GM12874 (cell line): ENCODE measurements at regions not wholly inside any gene's neighbourhood (a gene's known extent, or its start where the extent isn't known, plus 50 kb on each side); places are given as distances from the start of the nearest gene placed in this dataset.

Experiments used
- TF ChIP-seq, protein P1 (sequence below): IDR thresholded peaks from 2 replicates; pipeline ENCODE4 v1.5.1; 2011; ENCODE audit warnings: low read depth, mild to moderate bottlenecking, control low read depth, low read length, moderate library complexity; ENCODE audit not compliant: insufficient read depth

DNA sequence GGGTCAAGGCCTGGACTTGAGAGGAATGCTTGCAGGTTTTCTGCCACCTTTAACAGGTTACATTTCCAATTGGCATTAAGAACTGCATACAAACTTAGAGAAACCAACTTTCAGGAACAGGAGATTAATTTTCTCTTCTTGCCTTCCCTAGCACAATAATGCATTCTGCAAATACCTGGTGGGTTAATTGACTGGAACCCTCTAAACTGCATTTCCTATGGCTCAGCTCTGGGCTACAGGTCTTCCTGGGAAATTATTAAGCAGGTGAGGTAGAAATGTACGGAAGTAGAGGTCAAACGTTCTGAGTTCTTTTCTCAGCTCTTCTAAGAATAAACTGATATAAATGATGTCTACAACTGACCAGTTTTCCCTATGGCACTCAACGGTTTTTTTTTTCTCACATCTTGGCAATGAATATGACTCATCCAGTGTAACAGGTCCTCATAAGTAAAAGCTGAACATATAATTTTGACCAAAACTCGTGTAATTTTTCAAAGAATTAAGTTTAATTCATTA, 144.9 kb upstream of the PELI2 start:
- TF ChIP-seq, protein P1, sequence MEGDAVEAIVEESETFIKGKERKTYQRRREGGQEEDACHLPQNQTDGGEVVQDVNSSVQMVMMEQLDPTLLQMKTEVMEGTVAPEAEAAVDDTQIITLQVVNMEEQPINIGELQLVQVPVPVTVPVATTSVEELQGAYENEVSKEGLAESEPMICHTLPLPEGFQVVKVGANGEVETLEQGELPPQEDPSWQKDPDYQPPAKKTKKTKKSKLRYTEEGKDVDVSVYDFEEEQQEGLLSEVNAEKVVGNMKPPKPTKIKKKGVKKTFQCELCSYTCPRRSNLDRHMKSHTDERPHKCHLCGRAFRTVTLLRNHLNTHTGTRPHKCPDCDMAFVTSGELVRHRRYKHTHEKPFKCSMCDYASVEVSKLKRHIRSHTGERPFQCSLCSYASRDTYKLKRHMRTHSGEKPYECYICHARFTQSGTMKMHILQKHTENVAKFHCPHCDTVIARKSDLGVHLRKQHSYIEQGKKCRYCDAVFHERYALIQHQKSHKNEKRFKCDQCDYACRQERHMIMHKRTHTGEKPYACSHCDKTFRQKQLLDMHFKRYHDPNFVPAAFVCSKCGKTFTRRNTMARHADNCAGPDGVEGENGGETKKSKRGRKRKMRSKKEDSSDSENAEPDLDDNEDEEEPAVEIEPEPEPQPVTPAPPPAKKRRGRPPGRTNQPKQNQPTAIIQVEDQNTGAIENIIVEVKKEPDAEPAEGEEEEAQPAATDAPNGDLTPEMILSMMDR: no peak

DNA sequence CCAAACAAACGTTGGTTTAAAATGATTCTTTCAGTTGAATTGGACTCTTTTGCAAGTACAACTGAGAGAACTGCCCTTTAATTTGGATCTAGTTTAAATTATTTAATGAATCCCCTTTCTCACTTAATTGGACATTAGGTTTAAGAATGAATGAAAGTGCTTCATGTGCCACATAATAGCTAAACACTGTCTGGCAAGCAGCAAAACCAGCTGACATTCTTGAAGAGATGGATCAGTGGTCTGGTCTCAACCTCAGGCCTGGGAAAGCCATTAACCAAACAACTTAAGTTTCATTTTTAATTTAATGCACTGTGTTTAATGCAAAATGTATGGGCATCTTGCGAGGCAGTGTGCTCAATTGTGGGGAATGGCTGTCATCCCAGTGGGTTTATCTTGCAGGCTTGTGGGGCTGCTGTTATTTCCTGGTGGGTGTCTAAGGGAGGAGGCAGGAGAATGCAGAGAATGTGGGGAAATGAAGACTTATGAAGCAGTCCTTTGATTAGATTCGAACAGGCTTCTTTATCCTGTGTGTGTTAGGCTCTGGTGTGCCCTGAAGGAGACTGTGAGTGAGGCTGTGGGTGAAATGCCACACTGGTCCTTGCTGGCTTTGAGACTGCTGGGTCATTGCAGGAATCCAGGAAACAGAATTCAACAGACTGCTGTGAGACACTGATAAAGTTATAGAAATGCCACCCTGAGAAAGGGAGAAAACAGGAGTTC, 144.1 kb upstream of the PELI2 start:
- TF ChIP-seq, protein P1: no peak

DNA sequence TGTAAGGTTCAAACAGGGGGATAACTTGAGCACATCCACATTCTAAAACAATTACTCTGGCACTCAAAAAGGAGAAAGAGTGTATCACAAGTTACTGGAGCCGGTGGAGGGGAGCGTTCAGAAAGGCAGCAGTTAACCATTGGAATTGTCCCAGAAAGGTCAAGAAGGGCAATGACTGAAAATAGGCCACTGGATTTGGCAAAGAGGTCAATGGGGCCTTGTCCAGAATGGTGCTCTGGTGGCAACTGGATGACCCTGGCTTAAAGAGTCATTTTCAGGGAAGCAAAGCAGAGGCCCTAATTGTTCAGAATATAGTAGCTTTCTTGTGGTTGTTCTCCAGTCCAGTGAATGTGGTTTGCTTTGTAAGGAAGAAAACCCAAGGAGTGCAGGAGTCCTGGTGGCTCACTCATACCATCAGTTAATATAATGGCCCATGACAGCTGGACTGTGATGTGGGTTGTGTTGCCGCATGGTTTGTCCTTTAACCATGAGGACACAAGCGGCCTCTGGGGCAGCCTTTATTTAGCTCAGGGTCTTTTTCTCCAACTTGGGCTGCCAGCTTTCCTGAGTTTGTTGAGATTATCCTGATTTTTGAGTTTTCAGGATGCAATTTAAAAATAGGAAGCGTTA, 142.8 kb upstream of the PELI2 start:
- TF ChIP-seq, protein P1: no peak

DNA sequence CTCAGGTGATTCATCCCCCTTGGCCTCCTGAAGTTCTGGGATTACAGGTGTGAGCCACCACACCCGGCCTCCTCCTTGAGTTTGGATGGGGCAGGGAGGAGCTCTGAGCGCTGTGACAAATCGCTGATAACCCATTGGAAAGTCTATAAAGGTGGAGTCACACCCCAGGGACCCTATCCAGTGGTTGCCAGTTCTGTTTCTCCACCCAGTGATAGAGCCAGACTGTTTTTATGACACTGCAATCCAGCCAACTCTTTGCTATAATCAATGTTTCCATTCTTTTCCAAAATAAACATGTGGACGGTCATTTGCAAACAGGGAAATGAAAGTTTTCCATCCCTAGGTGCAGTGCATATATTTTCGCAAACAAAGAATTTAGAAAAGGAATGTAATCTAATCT, 142.0 kb upstream of the PELI2 start:
- TF ChIP-seq, protein P1: no peak

DNA sequence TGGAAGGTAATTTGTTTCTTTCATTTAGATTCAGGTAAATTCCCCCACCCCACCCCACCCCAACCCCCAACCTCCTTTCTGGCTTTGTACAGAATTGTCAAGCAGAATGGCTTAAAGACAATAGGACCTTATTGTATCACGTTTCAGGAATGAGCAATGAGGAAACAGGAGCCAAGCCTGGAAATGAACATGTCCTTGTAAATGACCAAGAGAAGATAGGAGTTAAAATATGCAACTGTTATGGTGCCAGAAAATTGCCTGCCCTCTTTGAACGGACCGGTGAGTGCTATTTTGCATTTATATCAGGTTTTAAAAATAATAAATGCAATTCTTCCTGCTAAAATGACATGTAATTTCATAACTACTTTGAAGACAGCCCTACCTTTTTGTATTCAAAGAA, 141.6 kb upstream of the PELI2 start:
- TF ChIP-seq, protein P1: no peak

DNA sequence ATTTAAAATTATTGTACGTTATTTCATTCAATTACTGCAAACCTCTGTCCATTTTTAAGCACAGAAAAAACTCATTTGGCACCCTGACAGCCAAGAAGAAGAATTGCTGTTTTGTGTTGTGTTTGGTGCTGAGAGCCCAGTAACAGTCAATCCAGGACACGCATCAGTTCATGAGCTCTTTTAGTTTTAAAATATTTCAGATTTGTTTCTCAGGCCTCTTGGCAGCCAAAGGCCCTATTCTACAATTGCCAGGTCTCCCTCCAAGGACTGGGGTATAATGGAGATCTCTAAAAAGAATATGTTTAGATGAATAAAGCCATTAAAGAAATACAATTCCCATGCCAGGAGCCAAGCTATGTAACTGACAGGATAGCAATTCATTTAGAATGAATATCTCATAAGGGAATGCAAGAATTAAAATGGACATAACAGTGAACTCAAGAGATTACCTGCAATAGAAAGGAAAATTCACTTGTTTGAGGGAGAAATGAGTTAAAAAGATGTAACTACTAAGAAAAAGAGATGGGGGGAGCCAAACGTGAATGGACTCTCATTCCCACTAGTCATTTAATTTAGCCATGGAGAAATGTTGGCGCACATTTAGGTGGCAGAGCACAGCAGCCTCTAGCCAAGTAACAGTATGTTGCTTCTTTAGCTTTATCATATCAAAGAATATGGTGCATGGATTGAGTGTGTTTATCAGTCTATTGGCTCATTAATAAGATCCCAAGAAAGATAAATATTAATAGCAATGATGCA, 140.6 kb upstream of the PELI2 start:
- TF ChIP-seq, protein P1: no peak

DNA sequence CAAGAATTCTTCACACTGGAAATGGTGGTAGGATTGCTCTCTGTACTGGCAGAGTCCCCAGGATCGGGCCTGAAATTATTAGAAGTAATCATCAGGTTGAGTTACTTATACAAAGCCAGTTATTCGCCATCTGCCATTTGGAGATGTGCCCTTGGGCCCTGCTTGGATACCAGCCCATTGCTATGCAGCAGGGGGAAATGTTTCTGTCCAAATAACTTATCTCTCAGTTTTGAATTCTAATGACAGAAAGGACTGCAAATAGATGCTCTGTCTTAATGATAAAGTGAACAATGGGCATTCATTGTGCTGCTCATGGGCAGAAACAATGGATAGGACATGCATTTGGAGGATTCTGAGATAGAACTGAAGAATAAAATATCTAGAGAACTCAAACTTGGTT, 139.1 kb upstream of the PELI2 start:
- TF ChIP-seq, protein P1: no peak
